Neuronal stem cell (in vitro differentiated cells): ENCODE measurements at regions not wholly inside any gene's neighbourhood (a gene's known extent, or its start where the extent isn't known, plus 50 kb on each side); places are given as distances from the start of the nearest gene placed in this dataset.

ENCODE experiments used
- DNase-seq: peaks from one replicate; pipeline ENCODE4 v3.0.0-alpha.2; 2013; ENCODE audit warnings: low spot score
- H2AFZ ChIP-seq: one replicate; pipeline ENCODE4 v1.6.1; 2013; ENCODE audit warnings: mild to moderate bottlenecking, low read length, inconsistent platforms
- H2AK5ac ChIP-seq: 2 replicates; pipeline ENCODE4 v1.6.1; 2013; ENCODE audit warnings: low read depth, mild to moderate bottlenecking, inconsistent platforms, low read length, moderate library complexity, mixed read lengths
- H2BK120ac ChIP-seq: 2 replicates; pipeline ENCODE4 v1.6.1; 2013; ENCODE audit warnings: low read depth, mild to moderate bottlenecking, inconsistent platforms, low read length, moderate library complexity, mixed read lengths
- H2BK12ac ChIP-seq: one replicate; pipeline ENCODE4 v1.6.1; 2013; ENCODE audit warnings: low read length, inconsistent platforms
- H2BK15ac ChIP-seq: 2 replicates; pipeline ENCODE4 v1.6.1; 2013; ENCODE audit warnings: mild to moderate bottlenecking, low read length, inconsistent platforms, mixed read lengths
- H2BK5ac ChIP-seq: one replicate; pipeline ENCODE4 v1.6.1; 2013; ENCODE audit warnings: inconsistent platforms, mild to moderate bottlenecking, low read length, moderate library complexity
- H3K14ac ChIP-seq: one replicate; pipeline ENCODE4 v1.6.1; 2013; ENCODE audit warnings: low read length, inconsistent platforms
- H3K18ac ChIP-seq: 2 replicates; pipeline ENCODE4 v1.6.1; 2013; ENCODE audit warnings: low read length, inconsistent platforms
- H3K23ac ChIP-seq: 2 replicates; pipeline ENCODE4 v1.6.1; 2013; ENCODE audit warnings: low read depth, mild to moderate bottlenecking, mixed read lengths, low read length, inconsistent platforms; ENCODE audit not compliant: poor library complexity
- H3K27ac ChIP-seq: replicated peaks from 3 replicates; pipeline ENCODE4 v1.5.1; 2013; ENCODE audit warnings: low read length, inconsistent platforms
- H3K27me3 ChIP-seq, 3 experiments: 2 replicates each; pipeline ENCODE4 v1.6.1; 2013; ENCODE audit warnings: low read length in 3 of 3, mild to moderate bottlenecking in 2 of 3, inconsistent platforms in 1 of 3, low read depth in 1 of 3, mixed read lengths in 1 of 3, moderate library complexity in 1 of 3; ENCODE audit not compliant: control insufficient read depth in 3 of 3, insufficient read depth in 3 of 3
- H3K36me3 ChIP-seq, 2 donors: replicated peaks in 1 of 2; 2 replicates each; pipeline ENCODE4 v1.6.1; 2013; ENCODE audit warnings: low read length in 2 of 2; ENCODE audit not compliant: control insufficient read depth in 2 of 2, insufficient read depth in 2 of 2
- H3K4ac ChIP-seq: 2 replicates; pipeline ENCODE4 v1.6.1; 2013; ENCODE audit warnings: inconsistent platforms, mild to moderate bottlenecking, low read length, moderate library complexity
- H3K4me1 ChIP-seq, 2 donors: 1 replicate in 1 of 2; 2 replicates in 1 of 2; pipeline ENCODE4 v1.6.1; 2013; ENCODE audit warnings: low read length in 2 of 2, low read depth in 1 of 2; ENCODE audit not compliant: control insufficient read depth in 2 of 2, insufficient read depth in 1 of 2
- H3K4me2 ChIP-seq: one replicate; pipeline ENCODE4 v1.6.1; 2013; ENCODE audit warnings: mild to moderate bottlenecking, low read length, inconsistent platforms; ENCODE audit not compliant: insufficient read depth, poor library complexity, severe bottlenecking
- H3K4me3 ChIP-seq, 2 donors: 2 replicates each; pipeline ENCODE4 v1.5.1; 2013; ENCODE audit warnings: low read length in 2 of 2, mild to moderate bottlenecking in 2 of 2, inconsistent platforms in 1 of 2, moderate library complexity in 1 of 2
- H3K79me1 ChIP-seq: one replicate; pipeline ENCODE4 v1.6.1; 2013; ENCODE audit warnings: low read depth, mild to moderate bottlenecking, inconsistent platforms, low read length, moderate library complexity
- H3K9ac ChIP-seq: one replicate; pipeline ENCODE4 v1.6.1; 2013; ENCODE audit warnings: mild to moderate bottlenecking, low read depth, low read length, inconsistent platforms; ENCODE audit not compliant: poor library complexity
- H3K9me3 ChIP-seq, 2 donors: replicated peaks in 1 of 2; 2 replicates each; pipeline versions ENCODE3 to v1.6.1; 2013; ENCODE audit warnings: low read length in 2 of 2, mild to moderate bottlenecking in 2 of 2, inconsistent platforms in 1 of 2, low read depth in 1 of 2, mixed read lengths in 1 of 2, moderate library complexity in 1 of 2; ENCODE audit not compliant: control insufficient read depth in 2 of 2, insufficient read depth in 1 of 2
- H4K8ac ChIP-seq: one replicate; pipeline ENCODE4 v1.6.1; 2013; ENCODE audit warnings: low read depth, mild to moderate bottlenecking, inconsistent platforms, low read length, moderate library complexity
- H4K91ac ChIP-seq: one replicate; pipeline ENCODE4 v1.6.1; 2013; ENCODE audit warnings: low read length, low read depth, mild to moderate bottlenecking, inconsistent platforms; ENCODE audit not compliant: poor library complexity
- WGBS, 2 donors: extraction: QIAGEN DNeasy Blood & Tissue Kit; methylation state at CpG; one replicate each; pipeline ENCODE4 v1.1.7; 2013; ENCODE audit warnings: missing lambda C conversion rate in 2 of 2, mixed read lengths in 1 of 2; ENCODE audit not compliant: insufficient read length in 2 of 2, insufficient replicate concordance in 1 of 2; ENCODE audit errors: extremely low coverage in 2 of 2; 5-methylcytosine and 5-hydroxymethylcytosine counted together

DNA sequence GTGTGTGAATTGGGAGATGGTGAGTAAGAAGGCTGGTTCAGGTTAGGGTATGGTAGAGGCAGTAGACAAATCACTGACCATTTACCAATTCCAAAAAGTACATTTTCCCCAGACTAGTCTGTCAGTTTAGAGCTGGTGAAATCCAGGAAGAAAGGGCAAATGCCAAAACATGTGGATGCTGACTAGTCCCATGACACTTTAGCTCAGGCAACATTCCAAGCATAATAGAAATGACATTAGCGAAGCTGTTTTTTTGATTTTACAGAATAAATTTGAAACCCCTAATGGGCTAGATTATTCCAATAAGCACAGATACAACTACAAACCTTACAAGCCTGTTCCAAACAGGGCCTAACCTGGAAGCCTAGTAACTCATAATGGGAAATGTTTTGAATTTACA, 884.2 kb downstream of the FLRT2 start:
- no peak overlapping the region for H3K4me2 ChIP-seq
- no peak overlapping the region for H3K27ac ChIP-seq
- H2AK5ac ChIP-seq: no peak overlapping the region
- no peak for DNase-seq
- no peak overlapping the region for H2AFZ ChIP-seq
- H3K36me3 ChIP-seq: no peaks in the 10 kb centered on the region
- H3K4me1 ChIP-seq: no peaks in the 10 kb centered on the region
- no peak overlapping the region for H3K9ac ChIP-seq
- H3K18ac ChIP-seq: no peak overlapping the region
- no peaks in the 10 kb centered on the region for H3K9me3 ChIP-seq
- no peaks in the 10 kb centered on the region for H3K79me1 ChIP-seq
- H3K4me3 ChIP-seq: no peak overlapping the region
- no peak overlapping the region for H3K4ac ChIP-seq
- no peak overlapping the region for H2BK15ac ChIP-seq
- H2BK5ac ChIP-seq: no peak overlapping the region
- WGBS, 2 donors: no CpG with 5 or more reads among the region's 1 CpG
- H3K14ac ChIP-seq: no peak overlapping the region
- no peak overlapping the region for H2BK120ac ChIP-seq
- no peak overlapping the region for H2BK12ac ChIP-seq
- no peak overlapping the region for H3K23ac ChIP-seq
- no peak overlapping the region for H4K91ac ChIP-seq
- H3K27me3 ChIP-seq: no peaks in the 10 kb centered on the region
- H4K8ac ChIP-seq: no peak overlapping the region

DNA sequence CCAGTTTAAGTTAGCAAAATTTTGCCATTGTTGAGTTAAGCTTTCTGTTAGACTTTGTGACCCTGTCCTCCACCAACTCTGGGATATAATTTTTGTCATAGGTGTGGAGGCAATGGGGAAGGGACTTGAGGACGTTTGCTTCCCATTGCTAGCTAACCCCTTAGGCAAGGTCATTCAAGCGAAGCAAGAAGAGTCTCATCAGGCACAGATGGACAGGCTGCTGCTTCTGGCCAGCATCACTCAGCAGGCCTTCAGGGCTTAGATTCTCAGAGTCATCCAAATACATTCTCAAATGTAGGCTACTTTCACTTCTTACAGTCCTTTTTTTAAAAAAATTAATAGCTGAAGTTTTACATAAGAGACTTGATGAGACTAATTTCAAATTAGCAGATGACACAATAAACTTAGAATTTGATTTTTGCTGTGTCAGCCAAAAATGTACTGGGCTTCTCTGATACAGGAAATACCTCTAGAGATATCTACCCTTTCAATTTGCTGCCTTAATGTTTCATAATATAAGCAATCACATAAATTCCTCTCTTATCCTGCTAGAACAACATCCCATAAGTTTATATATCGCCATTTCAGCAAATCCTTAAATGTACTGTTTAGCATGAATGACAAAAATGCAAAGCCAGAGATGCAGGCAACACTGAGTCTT, 875.2 kb downstream of the FLRT2 start:
- Histone ChIP-seq H3K9ac (no peak overlapping the region), H2BK120ac (no peak overlapping the region), H3K27ac (no peak overlapping the region), H3K9me3 (no peaks in the 10 kb centered on the region), H4K91ac (no peak overlapping the region), H3K23ac (no peak overlapping the region), H3K79me1 (no peaks in the 10 kb centered on the region), H2AFZ (no peak overlapping the region), H3K36me3 (no peaks in the 10 kb centered on the region), H3K4me3 (no peak overlapping the region), H2BK12ac (no peak overlapping the region), H3K18ac (no peak overlapping the region), H3K14ac (no peak overlapping the region), H3K27me3 (no peaks in the 10 kb centered on the region), H3K4me1 (peaks cover 0 to 3% of the 10 kb centered on the region in 2 donors), H2BK15ac (no peak overlapping the region), H3K4me2 (no peak overlapping the region), H2BK5ac (no peak overlapping the region), H3K4ac (no peak overlapping the region), H4K8ac (no peak overlapping the region), H2AK5ac (no peak overlapping the region)
- no CpG with 5 or more reads among the region's 3 CpGs for WGBS, 2 donors
- no peak for DNase-seq

- no peak overlapping the region for H3K27ac ChIP-seq
- H2BK12ac ChIP-seq: no peak overlapping the region
- H3K9ac ChIP-seq: no peak overlapping the region
- H3K9me3 ChIP-seq: no peaks in the 10 kb centered on the region
- no peak overlapping the region for H3K4me3 ChIP-seq
- no peak overlapping the region for H2BK5ac ChIP-seq
- H2AK5ac ChIP-seq: no peak overlapping the region
- no peaks in the 10 kb centered on the region for H3K27me3 ChIP-seq
- no peaks in the 10 kb centered on the region for H3K79me1 ChIP-seq
- no peak for DNase-seq
- no peak overlapping the region for H2BK15ac ChIP-seq
- H2AFZ ChIP-seq: no peak overlapping the region
- no peak overlapping the region for H3K18ac ChIP-seq
- peaks cover 0 to 3% of the 10 kb centered on the region in 2 donors for H3K4me1 ChIP-seq
- H3K4me2 ChIP-seq: no peak overlapping the region
- no CpG with 5 or more reads among the region's 2 CpGs for WGBS, 2 donors
- H2BK120ac ChIP-seq: no peak overlapping the region
- no peak overlapping the region for H3K4ac ChIP-seq
- no peak overlapping the region for H3K14ac ChIP-seq
- no peak overlapping the region for H4K91ac ChIP-seq
- no peak overlapping the region for H3K23ac ChIP-seq
- H4K8ac ChIP-seq: no peak overlapping the region
- no peaks in the 10 kb centered on the region for H3K36me3 ChIP-seq
These were observed 874.5 kb downstream of the FLRT2 start for GRCh38 chr14:86404425-86404824.

- no peak overlapping the region for H3K27ac ChIP-seq
- H4K8ac ChIP-seq: no peak overlapping the region
- WGBS, 2 donors: no CpG with 5 or more reads among the region's 1 CpG
- no peak overlapping the region for H3K4ac ChIP-seq
- no peak overlapping the region for H2AFZ ChIP-seq
- H3K9me3 ChIP-seq: no peaks in the 10 kb centered on the region
- no peaks in the 10 kb centered on the region for H3K27me3 ChIP-seq
- H2BK15ac ChIP-seq: no peak overlapping the region
- no peak overlapping the region for H3K9ac ChIP-seq
- H3K36me3 ChIP-seq: no peaks in the 10 kb centered on the region
- H3K23ac ChIP-seq: no peak overlapping the region
- no peak for DNase-seq
- no peak overlapping the region for H3K14ac ChIP-seq
- H2BK120ac ChIP-seq: no peak overlapping the region
- peaks cover 0 to 3% of the 10 kb centered on the region in 2 donors for H3K4me1 ChIP-seq
- no peak overlapping the region for H2BK5ac ChIP-seq
- H4K91ac ChIP-seq: no peak overlapping the region
- no peak overlapping the region for H3K18ac ChIP-seq
- H3K4me3 ChIP-seq: no peak overlapping the region
- H2AK5ac ChIP-seq: no peak overlapping the region
- no peak overlapping the region for H2BK12ac ChIP-seq
- no peak overlapping the region for H3K4me2 ChIP-seq
- H3K79me1 ChIP-seq: no peaks in the 10 kb centered on the region
These were observed 872.6 kb downstream of the FLRT2 start for GRCh38 chr14:86402545-86402944.
